ENCODE measurements at regions not wholly inside any gene's neighbourhood (a gene's known extent, or its start where the extent isn't known, plus 50 kb on each side); places are given as distances from the start of the nearest gene placed in this dataset.

DNA sequence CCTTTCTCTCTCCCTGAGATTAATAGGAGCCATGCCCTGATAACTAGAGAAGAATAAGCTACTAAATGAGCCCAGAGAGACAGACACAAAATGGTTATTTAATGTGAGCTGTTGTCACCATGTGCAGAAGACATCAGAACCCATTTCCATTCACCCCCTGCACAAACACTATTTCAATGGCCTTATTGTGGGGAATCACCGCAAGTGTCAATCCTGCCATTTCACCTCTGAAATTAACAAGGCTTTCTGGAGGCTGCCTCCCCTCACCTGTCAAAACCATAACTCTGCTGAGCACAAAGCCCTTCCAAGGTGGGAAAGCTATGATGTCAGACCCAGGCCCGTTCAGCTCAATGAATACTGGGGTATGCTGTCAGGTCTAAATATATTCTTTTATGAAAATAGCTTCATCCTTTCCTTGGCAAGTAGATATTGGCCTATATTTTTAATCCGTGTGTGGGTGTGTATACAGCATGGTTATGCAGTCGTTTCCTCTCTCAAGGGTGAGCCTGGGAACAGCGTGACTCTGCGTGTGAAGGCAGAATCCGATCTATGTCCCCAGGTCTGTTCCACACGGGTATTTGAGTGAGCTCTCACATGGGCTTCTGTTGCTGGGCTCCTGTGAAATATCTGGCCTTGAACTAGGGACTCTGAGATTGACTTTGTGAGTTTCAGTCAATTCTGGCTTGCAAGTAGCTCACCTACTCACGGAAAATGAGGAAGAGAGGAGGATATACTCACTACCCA lies 266.3 kb downstream of the FBXW7 start:
- no peak for DNase-seq

DNA sequence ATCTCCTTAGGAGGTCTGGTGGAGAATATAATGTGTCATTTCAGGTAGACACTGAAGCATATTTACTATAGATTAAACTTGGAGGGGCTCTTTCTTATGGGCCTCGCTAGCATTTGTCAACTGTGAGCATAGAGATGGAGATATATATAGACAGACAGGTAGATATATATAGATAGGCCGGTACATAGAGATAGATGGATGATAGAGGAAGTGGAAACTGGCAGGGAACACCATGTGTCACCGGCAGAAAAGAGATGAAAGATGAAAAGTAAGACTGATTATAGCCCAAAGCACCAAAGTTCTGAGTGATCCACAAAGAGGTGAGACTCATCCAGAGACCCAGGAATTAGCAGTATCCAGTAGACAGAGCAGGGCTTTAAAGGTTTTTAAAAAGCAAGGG lies 268.1 kb downstream of the FBXW7 start:
- no peak for DNase-seq

DNA sequence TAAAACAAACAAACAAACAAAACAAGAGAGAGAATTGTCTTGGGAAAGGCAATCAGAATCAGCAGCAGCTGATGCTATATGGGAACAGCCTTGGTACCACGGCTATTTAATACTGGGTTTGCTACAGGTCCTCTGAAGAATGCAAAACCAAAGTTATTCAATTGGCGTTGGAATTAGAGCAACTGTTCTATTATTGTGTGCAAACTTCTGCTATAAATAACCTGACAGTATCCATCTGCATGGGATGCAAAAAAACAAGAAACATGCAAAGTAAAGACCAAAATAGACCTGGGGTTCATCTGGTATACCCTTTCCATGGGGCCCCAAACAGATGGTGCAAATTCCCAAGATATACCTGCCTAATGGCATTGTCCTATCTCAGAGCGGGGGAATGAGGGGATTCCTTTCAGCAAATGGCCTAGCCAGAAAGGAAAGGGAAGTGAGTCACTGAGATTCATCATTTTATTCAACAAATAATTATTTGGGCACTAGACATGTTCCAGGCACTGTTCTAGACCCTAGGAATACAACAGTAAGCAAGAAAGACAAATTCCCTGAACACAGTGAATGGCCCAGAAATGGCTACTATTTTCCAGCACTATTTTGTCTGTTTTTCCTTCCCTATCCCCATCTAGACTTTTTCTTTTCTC lies 268.9 kb downstream of the FBXW7 start:
- DNase-seq, result no peak

DNA sequence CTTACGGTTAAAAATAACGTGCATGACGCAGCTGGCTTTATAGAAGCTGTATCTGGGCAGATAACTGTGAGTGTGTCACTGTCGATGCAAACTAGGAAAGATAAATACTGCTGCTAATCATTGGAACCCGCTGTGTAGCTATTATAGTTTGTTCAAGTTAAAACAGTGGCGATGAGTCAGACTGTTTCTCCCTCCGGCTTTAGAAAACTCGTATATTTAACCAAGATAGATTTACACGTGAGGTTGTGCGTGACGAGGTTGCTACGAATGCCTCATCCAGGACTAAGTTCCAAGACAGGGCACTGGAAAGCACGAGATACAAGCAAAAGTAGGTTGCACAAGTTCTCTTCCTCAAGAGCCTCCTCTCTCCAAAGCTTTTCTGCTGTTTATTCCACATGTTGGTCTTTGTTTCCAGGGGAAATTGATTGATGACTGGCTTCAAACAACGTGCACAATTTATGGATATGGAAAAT lies 270.7 kb downstream of the FBXW7 start:
- DNase-seq, result no peak

DNA sequence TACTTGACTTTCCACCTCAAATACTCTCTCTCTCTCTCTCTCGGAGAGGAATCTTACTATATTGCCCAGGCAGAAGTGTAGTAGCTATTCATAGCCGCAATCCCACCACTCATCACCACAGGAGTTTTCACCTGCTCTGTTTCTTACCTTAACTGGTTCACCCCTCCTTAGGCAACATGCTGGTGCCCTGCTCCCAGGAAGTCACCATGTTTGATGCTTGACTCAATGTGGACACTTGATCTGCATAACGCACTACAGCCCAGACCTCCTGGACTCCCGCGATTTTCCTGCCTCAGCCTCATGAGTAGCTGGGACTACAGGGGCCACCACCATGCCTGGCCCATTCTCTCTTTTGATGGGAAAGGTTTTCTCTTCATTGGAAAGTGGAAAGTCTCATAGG lies 271.8 kb downstream of the FBXW7 start:
- no peak for DNase-seq

DNA sequence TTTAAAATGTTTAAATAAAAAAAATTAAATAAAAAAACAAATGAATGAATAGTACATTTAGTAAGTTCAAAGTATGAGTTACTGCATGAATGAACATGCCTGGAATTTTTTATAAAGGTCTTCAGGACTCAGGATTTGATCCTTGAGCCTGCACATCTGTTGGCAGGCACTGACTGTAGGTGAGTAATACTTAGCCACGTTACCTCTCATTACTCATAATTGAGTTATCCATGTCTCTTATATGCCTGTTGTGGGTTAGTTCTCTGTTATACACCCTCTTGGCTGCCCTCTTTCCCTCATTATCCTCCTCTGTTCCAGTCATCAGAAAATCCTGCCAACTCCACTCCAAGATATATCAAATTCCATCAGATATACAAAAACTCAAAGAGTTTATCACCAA lies 276.0 kb downstream of the FBXW7 start:
- DNase-seq, result no peak

DNA sequence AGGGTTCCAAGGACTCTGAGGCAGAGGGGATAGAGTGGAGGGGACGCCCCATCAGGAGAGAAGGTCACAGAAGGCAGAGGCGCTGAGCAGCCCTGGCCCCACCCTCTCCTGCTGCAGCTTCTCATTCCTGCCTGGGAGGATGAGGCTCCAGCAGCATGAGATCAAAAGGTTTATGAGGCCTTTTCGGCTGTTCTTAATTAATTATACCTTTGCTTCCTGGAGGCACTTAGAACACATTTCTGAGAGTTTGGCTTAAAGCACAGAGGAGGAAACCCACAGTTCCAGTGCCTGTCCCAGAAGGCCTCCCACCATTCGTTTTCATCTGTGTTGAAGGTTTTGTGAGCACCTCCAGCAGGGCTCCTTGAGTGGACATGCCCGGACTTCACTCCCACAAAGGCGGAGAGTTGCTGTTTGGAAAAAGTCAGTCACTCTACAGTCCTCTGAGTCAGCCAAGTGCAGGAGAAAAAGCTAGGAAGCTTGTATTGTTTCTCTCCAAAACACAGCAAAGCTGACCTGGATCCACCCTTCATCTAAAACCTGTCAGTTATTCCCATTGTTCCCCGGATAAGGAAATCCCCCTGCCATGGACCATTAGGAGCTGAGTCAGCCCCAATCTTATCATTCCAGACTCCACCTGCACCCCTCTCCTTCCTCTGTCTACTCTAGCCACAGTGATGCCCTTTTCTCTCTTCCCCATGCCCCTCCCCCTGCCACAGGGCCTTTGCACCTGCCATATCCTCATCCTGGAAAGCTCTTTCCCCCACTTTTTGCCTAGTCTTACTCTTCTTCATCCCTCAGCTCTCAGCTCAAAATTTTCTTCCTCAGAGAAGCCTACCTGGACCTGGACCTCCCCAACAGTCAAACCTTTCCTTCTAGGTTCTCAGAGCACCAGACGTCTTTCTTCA lies 276.8 kb downstream of the FBXW7 start:
- no peak for DNase-seq

DNA sequence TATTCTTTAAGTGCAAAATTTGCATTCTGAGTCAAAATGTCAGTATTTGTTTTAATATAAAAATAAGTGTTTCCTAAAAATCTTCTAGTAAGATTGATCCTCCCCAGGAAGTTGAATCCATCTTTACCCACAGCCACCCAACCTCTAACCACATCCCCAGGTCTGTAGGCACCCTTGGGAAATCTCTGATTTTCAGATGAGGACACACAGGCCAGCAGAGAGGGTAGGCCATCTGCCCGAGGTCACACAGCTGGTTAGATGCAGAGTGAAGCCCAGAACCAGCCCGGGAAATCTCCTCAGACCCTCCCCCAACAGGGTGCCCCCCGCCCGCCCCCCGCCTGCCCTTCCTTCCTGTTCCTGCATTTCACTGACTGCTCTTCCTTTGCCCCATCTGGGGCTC lies 277.5 kb downstream of the FBXW7 start:
- no peak for DNase-seq

DNA sequence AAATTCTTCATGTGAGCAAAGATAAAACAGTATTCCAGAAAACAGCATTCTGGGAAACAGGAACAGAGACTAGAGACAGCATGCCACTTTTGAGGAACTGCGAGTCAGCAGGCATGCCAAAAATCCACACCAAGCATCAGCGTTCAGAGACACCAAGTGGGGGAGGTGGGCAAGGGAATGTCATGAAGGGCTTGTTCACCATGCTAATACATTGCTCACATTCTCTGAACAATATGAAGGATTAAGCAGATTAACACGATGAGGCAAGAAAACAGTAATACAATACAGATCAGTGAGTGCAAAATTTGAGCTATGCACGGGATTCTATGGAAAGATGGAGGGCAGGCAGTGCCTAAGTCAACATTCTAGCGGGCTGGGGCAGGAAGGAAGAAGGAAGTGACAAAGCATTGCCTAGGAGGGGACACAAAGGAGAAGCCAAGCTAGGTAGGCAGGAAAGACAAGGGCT lies 278.3 kb downstream of the FBXW7 start:
- DNase-seq, result no peak

DNA sequence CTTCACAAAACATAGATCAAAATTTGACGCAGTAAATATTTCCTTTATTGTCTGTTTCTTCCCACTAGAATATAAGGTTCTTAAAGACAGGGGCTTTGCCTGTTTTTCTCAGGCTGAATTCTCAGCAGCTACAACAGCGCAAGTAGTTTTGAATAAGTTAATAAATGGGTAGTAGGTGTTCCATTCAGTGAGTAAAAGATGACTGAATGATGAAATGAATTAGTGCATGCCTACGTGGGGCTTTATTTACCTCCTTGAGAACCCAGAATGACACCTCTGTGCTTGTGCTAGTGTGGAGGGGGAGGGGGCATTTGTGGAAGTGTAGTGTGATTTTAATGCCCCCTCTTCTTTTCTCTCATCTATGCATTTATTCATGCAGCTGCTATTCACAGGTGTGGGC lies 278.9 kb downstream of the FBXW7 start:
- no peak for DNase-seq

DNA sequence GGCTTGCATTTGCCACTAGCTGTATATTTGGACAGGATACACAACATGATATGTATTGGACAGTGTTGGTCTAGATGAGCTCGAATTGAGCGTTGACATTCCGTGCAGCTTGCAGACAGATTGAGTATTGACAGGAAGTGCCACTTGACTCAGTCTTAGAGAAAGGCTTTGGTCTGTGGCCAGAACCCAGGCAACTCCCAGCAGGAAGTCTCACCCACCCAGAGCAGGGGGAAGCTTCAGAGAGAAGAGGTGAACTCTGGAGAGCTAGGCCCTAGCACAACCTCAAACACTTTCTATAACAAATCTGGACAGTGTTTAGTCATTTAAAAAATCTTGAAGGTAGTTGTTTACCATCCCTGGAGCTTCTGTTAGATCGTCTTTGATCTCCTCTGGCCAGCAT lies 280.5 kb downstream of the FBXW7 start:
- DNase-seq, result no peak

DNA sequence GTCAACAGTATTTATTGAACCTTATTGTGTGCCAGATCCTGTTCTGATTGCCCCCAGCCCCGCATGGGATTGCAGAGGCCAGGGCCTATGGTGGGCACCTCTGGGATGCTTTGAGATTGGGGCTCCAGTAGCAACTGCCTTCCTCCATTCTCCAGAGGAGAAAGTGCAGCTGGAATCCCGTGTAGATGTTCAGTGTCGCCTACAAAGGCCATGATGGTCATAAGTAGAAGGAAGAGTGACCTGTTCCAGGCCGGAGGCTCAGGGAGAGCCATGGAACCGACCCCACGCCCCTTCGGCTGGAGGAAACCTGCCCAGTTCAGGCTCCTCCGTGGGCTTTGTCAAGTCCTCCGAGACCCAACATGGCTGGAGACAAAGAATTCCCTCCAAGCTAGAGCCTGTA lies 287.5 kb downstream of the FBXW7 start:
- no peak for DNase-seq

DNA sequence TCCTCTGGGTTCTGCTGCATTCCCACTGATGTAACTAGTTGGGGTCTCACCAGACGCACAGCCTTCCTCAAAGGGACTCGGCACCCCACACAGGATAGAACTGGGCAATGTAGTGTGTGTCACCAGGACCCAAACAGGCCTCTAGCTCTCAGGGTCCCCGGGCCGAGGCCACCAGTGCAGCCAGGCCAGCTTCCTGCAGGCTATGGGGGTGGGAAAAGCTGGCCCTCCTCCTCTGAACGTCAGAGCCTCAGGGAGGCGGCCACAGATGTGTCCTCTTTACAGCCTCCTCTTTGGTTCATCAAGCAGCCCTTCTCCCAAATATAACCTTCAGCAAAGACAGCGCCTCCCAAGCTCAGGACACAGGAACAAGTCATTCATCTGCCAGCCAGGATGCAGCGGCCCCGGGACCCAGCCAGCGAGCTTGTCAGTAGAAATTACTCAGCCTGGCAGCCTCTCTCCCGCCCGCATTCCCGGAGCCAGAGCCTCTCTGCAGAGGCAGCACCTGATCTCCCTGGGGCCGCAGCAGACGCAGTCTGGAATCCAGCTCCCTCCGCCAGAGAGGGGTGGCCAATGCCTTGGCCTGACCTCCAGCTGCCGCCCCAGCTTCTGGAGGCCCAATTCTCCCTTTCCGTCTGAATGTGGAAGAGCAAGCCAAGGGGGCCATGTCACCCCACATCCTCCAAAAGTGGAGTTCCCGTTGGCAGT lies 288.5 kb downstream of the FBXW7 start:
- DNase-seq, result no peak

DNA sequence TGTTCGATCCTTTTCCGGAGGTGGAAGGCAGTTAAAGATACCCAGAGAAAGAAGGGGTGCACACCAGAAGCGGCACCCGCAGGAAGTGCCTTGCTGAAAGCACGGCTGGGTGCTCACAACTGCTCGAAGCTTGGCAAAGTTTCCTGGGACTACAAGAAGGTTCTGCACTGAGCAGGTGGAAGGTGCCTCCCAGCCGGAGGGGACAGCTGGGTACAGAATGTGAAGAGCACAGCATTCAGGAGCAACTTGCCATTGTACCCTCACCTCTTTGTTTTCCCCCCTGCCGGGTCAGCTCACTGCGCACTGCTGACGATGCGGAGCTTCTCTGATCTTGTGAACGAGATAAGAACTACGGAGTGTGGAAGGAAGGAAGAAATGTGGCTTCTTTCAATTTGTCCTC lies 289.2 kb downstream of the FBXW7 start:
- DNase-seq, result no peak

DNA sequence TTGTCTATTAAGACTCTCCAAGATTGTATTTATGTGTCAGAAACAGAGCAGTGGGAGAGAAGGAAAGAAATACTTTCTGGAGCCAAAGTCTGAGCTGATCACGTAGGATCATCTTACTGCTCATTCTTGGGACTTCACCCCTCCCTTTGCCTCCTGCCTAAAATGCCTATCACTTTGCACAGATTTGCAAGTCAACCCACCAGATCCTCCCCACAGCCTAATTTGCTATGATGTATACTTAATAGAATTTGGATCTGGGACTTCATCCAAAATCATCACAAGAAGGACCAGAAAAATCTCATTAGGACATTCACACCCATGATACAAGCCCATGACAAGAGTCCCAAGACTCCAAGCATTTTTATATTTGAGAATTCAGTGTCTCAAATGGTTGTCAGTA lies 290.2 kb downstream of the FBXW7 start:
- DNase-seq, result no peak

DNA sequence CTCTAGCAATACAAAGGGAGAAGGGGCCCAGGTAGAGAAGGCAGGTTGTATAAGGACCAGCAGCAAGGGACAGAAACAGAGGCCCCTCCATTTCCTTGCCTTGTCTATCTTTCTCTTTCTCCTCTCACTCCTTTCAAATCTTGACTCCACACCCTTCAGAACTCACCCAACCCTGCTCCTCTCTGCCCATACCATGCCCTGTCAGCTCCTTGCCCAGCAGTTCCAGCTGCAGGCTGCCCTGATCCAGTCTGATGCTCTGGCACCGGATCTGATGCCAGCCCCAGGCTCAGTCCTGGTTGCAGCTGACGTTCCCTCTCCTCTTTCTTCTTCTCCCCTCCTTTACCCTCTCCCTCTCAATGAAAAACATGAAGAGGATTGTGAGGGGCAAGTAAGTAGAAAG lies 291.2 kb downstream of the FBXW7 start:
- no peak for DNase-seq

DNA sequence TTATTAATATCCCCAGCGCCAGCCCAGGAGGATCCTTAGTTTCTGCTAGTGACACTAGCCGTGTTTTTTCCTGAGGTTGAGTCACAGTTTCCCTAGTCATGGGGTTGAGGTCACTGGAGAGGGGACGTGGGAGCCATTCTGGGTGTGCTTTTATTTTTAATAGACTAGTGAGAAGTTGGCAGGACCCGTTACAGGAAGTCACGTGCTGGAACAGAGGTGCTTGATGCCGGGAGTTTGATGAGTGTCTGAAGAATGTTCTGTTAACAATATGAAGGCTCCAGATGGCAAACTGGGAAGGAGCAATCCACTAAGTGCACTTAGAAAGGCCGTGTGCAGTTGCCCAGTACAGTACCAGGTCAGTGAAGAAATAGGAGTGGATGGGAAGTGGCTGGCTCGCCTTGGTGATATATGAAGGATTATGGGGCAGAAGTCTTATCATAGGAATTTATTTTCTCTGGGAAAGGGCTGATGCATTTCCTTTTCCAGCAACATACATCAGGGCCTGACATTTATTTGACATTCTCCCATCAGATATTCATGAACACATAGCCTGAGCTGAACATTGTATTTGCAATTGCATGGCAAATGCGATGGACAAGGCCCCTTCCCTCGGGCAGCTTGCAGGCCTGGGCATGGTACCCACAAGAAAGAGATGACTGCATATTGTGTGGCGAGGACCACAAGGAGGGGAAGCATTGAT lies 291.8 kb downstream of the FBXW7 start:
- no peak for DNase-seq

DNA sequence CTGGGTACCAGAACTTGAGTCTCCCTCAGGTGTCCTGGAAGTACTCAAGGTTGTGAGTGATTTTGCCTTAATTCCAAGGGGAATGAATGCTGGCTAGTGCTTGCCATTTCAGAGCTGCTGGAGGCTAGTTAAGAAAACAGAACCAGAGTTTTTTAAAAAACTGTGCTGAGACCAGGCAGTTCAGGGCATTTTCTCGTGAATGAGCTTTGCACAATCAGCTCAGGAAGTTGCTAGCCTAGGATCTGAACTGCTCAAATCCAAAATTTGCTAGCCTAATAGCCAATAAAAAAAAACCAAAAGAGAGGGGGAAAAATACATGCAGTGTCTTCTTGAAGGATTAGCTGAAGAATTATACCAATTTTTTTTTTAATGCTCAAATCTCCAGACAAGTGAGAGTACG lies 292.7 kb downstream of the FBXW7 start:
- no peak for DNase-seq

DNA sequence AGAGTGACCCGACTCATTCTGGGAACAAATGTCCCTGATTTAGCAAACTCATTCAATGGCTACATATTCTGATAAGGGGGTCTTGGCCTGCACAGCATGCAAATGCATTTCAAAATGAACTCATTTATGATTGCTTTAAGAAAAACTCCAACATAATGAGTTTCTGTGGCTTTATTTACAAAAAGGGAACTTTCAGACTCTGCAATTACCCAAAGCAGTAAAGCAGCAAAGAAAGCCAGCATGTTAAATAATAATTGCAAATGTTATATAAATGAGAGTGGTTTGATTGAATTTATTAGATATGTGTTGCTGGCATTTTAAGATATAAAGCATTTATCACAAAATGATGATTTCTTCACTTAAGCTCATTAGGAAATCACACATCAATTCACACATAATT lies 295.7 kb downstream of the FBXW7 start:
- no peak for DNase-seq

DNA sequence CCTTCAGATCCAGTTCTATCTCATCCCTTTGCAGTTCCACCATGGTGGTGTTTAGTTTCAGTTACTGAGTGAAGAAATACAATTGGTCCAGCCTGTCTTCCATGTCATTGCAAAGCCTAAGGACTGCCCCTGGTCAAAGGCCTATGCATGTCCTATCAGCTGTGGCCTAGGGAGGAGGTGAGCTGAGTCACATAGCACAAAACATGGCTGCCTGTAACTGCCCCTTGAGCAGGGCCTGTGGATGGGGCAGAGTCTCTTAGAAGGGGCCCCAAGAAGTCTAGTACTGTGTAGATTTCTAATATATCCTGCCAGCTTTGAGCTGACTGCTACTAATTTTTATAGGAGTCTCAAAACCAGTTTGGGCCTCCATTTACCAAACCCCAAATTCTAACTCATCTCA lies 296.7 kb downstream of the FBXW7 start:
- DNase-seq, result no peak

DNA sequence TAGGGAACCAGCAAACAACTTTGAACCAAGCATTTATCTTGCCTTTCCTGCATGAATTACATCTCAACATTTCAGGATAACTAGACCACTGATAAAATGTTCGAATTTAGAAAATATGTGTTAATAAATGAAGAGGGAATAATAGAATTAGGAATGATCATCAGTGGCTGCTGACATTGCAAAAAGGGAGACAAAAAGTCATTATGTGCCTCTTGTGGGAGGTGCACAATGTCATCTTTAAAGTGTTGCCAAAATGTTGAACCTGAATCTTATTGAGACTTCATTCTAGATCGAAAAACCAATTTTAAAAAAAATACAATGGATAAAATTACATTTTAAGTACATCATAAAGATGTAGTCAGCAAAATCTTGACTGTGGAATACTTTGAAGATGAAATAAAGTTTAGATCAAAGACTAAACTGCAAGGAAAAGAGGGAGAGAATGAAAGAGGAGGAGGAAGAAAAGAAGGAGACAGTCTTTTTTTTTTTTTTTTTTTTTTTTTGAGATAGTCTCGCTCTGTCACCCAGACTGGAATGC lies 299.3 kb downstream of the FBXW7 start:
- DNase-seq, result no peak

DNA sequence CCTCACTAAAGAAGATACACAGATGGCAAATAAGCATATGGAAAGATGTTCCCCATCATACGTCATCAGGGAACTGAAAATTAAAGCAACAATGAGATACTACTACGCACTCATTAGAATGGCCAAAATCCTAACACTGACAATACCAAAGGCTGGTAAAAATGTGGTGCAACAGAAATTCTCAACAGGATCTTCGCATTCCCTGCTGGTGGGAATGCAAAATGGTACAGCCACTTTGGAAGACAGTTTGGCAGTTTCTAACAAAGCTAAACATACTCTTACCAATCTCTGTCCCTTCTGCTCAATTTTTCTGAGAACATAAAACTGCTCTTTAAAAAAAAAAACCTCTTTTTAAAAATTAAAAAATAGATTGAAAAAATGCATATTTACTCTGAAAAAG lies 300.2 kb downstream of the FBXW7 start:
- no peak for DNase-seq
